ENCODE measurements at regions not wholly inside any gene's neighbourhood (a gene's known extent, or its start where the extent isn't known, plus 50 kb on each side); places are given as distances from the start of the nearest gene placed in this dataset.

DNA sequence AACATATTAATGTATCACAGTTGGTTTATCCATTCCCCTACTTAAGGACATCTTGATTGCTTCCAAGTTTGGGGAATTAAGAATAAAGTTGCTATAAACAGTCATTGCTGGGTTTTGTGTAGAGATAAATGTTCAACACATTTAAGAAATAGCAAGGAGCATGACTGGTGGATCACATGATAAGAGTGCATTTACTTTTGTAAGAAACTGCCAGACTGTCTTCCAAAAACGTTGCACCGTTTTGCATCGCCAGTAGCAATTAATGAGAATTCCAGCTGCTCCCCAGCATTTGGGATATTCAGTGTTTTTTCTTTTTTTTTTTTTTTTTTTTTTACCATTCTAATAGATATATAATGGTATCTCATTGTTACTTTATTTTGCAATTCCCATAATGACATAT lies 695.7 kb upstream of the GJE1 start:
- TF ChIP-seq, protein P1, sequence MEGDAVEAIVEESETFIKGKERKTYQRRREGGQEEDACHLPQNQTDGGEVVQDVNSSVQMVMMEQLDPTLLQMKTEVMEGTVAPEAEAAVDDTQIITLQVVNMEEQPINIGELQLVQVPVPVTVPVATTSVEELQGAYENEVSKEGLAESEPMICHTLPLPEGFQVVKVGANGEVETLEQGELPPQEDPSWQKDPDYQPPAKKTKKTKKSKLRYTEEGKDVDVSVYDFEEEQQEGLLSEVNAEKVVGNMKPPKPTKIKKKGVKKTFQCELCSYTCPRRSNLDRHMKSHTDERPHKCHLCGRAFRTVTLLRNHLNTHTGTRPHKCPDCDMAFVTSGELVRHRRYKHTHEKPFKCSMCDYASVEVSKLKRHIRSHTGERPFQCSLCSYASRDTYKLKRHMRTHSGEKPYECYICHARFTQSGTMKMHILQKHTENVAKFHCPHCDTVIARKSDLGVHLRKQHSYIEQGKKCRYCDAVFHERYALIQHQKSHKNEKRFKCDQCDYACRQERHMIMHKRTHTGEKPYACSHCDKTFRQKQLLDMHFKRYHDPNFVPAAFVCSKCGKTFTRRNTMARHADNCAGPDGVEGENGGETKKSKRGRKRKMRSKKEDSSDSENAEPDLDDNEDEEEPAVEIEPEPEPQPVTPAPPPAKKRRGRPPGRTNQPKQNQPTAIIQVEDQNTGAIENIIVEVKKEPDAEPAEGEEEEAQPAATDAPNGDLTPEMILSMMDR (IDR thresholded peaks at IDR 0.05): no peak
- no peak for TF ChIP-seq POLR2A (IDR thresholded peaks at IDR 0.05)

Measured in heart left ventricle (tissue), 13 donors.